ENCODE measurements at regions not wholly inside any gene's neighbourhood (a gene's known extent, or its start where the extent isn't known, plus 50 kb on each side); places are given as distances from the start of the nearest gene placed in this dataset.

DNA sequence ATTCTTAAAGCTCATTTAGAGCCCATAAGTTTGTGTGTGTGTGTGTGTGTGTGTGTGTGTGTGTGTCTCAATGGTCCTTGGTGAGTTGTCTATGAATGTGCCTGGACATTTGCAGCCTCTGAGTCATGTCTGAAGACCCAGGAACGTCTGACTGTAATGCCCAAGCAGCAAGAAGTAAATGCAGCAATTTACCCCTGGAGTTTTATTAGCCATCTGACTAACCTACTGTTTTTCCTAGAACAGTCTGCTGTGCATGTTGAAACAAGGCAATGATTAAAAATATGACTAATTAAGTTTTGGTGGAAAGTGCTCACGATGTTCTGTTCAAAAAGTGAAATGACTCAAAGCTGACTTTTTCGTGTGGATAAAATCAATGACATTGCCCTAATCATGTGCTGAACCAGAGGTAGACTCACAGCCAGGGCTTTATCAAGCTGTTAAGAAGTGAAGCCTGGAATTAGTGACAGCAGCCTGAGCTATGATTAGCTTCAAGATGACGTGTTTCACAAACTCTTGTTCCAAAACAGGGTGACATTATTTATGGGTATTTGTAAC, 201.6 kb downstream of the CPE start:
- Histone ChIP-seq H3K9ac (ENCODE audit: low read depth in 1 of 2, low read length in 2 of 2) (no peak overlapping the region), H3K9me3 (ENCODE audit: control insufficient read depth in 4 of 4, low read length in 3 of 4) (no peaks in the 10 kb centered on the region), H3K27ac (ENCODE audit: low read depth in 1 of 2, low read length in 2 of 2) (no peak overlapping the region), H3K36me3 (ENCODE audit: control insufficient read depth in 4 of 4, insufficient read depth in 3 of 4, low read depth in 1 of 4, low read length in 3 of 4) (no peaks in the 10 kb centered on the region), H3K27me3 (ENCODE audit: control insufficient read depth in 4 of 4, insufficient read depth in 4 of 4, low read length in 3 of 4) (peaks cover 0 to 2% (median 0%) of the 10 kb centered on the region in 4 donors), H3K4me3 (ENCODE audit: low read depth in 1 of 3, low read length in 3 of 3) (no peak overlapping the region), H3K4me1 (ENCODE audit: control insufficient read depth in 4 of 4, insufficient read depth in 4 of 4, low read length in 3 of 4) (no peaks in the 10 kb centered on the region)
- TF ChIP-seq SP1 (IDR thresholded peaks at IDR 0.05) (no peak), JUND (IDR thresholded peaks at IDR 0.05) (no peak)
- 57% methylated on average over 4 of the region's 4 CpGs for WGBS
- no peak for DNase-seq (ENCODE audit: low spot score)

GRCh38 chr4:165583341-165583740, 204.5 kb downstream of the CPE start:
- H3K27ac ChIP-seq (ENCODE audit: low read depth in 1 of 2, low read length in 2 of 2) = no peak overlapping the region
- TF ChIP-seq REST (IDR thresholded peaks at IDR 0.05) = no peak
- TF ChIP-seq HNF4G (IDR thresholded peaks at IDR 0.05) = no peak
- TF ChIP-seq, protein P1, sequence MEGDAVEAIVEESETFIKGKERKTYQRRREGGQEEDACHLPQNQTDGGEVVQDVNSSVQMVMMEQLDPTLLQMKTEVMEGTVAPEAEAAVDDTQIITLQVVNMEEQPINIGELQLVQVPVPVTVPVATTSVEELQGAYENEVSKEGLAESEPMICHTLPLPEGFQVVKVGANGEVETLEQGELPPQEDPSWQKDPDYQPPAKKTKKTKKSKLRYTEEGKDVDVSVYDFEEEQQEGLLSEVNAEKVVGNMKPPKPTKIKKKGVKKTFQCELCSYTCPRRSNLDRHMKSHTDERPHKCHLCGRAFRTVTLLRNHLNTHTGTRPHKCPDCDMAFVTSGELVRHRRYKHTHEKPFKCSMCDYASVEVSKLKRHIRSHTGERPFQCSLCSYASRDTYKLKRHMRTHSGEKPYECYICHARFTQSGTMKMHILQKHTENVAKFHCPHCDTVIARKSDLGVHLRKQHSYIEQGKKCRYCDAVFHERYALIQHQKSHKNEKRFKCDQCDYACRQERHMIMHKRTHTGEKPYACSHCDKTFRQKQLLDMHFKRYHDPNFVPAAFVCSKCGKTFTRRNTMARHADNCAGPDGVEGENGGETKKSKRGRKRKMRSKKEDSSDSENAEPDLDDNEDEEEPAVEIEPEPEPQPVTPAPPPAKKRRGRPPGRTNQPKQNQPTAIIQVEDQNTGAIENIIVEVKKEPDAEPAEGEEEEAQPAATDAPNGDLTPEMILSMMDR (IDR thresholded peaks at IDR 0.05; ENCODE audit: low read depth, low read length, missing input control) = no peak
- TF ChIP-seq RXRA (IDR thresholded peaks at IDR 0.05) = no peak
- TF ChIP-seq GABPA (IDR thresholded peaks at IDR 0.05 in 1 of 2, conservative IDR thresholded peaks at IDR 0.05 in 1 of 2) = no peak
- TF ChIP-seq FOXA1 (IDR thresholded peaks at IDR 0.05) = no peak
- TF ChIP-seq SP1 (IDR thresholded peaks at IDR 0.05) = no peak
- TF ChIP-seq, protein P2, sequence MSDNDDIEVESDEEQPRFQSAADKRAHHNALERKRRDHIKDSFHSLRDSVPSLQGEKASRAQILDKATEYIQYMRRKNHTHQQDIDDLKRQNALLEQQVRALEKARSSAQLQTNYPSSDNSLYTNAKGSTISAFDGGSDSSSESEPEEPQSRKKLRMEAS (IDR thresholded peaks at IDR 0.05) = no peak
- no peaks in the 10 kb centered on the region for H3K27me3 ChIP-seq (ENCODE audit: control insufficient read depth in 4 of 4, insufficient read depth in 4 of 4, low read length in 3 of 4)
- H3K4me1 ChIP-seq (ENCODE audit: control insufficient read depth in 4 of 4, insufficient read depth in 4 of 4, low read length in 3 of 4) = no peaks in the 10 kb centered on the region
- H3K4me3 ChIP-seq (ENCODE audit: low read depth in 1 of 3, low read length in 3 of 3) = no peak overlapping the region
- H3K36me3 ChIP-seq (ENCODE audit: control insufficient read depth in 4 of 4, insufficient read depth in 3 of 4, low read depth in 1 of 4, low read length in 3 of 4) = no peaks in the 10 kb centered on the region
- no peak for DNase-seq (ENCODE audit: low spot score)
- no peak overlapping the region for H3K9ac ChIP-seq (ENCODE audit: low read depth in 1 of 2, low read length in 2 of 2)
- no peaks in the 10 kb centered on the region for H3K9me3 ChIP-seq (ENCODE audit: control insufficient read depth in 4 of 4, low read length in 3 of 4)
- WGBS = 86% methylated on average over 3 of the region's 3 CpGs

DNA sequence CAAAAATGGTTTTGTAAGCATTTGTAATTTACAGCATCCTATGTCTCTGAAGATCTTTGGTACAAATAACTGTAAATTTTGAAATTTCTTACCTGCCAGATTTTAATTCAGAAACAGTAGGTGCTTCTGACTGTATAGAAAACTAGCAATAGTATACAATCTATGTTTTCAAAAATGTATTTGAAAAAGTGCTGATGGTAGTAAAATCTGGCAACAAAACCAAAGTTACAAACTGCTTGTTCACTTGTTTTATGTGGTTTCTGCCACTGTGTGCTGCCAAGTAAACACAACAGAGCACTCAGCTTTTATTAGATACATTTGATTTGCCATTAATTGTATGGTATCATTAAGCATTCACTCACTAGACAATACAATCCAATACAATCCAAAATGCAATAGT, 206.1 kb downstream of the CPE start:
- no peak overlapping the region for H3K4me3 ChIP-seq (ENCODE audit: low read depth in 1 of 3, low read length in 3 of 3)
- H3K9ac ChIP-seq (ENCODE audit: low read depth in 1 of 2, low read length in 2 of 2) = no peak overlapping the region
- no peak overlapping the region for H3K27ac ChIP-seq (ENCODE audit: low read depth in 1 of 2, low read length in 2 of 2)
- DNase-seq (ENCODE audit: low spot score) = no peak
- no peaks in the 10 kb centered on the region for H3K9me3 ChIP-seq (ENCODE audit: control insufficient read depth in 4 of 4, low read length in 3 of 4)
- H3K4me1 ChIP-seq (ENCODE audit: control insufficient read depth in 4 of 4, insufficient read depth in 4 of 4, low read length in 3 of 4) = no peaks in the 10 kb centered on the region
- H3K36me3 ChIP-seq (ENCODE audit: control insufficient read depth in 4 of 4, insufficient read depth in 3 of 4, low read depth in 1 of 4, low read length in 3 of 4) = no peaks in the 10 kb centered on the region
- H3K27me3 ChIP-seq (ENCODE audit: control insufficient read depth in 4 of 4, insufficient read depth in 4 of 4, low read length in 3 of 4) = no peaks in the 10 kb centered on the region
- TF ChIP-seq EGR1 (IDR thresholded peaks at IDR 0.05; ENCODE audit: low read depth in 2 of 2) (no peak), GABPA (IDR thresholded peaks at IDR 0.05 in 1 of 2, conservative IDR thresholded peaks at IDR 0.05 in 1 of 2) (no peak), SP1 (IDR thresholded peaks at IDR 0.05) (no peak), NR2F2 (IDR thresholded peaks at IDR 0.05) (no peak), TAF1 (conservative IDR thresholded peaks at IDR 0.05) (no peak), HNF4A (conservative IDR thresholded peaks at IDR 0.05) (no peak), RXRA (IDR thresholded peaks at IDR 0.05) (no peak), FOXA1 (IDR thresholded peaks at IDR 0.05) (no peak), HNF4G (IDR thresholded peaks at IDR 0.05) (no peak), JUND (IDR thresholded peaks at IDR 0.05) (no peak), RAD21 (IDR thresholded peaks at IDR 0.05) (no peak), YY1 (IDR thresholded peaks at IDR 0.05) (no peak), FOXA2 (IDR thresholded peaks at IDR 0.05) (no peak)
- TF ChIP-seq, protein P3, sequence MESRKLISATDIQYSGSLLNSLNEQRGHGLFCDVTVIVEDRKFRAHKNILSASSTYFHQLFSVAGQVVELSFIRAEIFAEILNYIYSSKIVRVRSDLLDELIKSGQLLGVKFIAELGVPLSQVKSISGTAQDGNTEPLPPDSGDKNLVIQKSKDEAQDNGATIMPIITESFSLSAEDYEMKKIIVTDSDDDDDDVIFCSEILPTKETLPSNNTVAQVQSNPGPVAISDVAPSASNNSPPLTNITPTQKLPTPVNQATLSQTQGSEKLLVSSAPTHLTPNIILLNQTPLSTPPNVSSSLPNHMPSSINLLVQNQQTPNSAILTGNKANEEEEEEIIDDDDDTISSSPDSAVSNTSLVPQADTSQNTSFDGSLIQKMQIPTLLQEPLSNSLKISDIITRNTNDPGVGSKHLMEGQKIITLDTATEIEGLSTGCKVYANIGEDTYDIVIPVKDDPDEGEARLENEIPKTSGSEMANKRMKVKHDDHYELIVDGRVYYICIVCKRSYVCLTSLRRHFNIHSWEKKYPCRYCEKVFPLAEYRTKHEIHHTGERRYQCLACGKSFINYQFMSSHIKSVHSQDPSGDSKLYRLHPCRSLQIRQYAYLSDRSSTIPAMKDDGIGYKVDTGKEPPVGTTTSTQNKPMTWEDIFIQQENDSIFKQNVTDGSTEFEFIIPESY (IDR thresholded peaks at IDR 0.05) = no peak
- TF ChIP-seq, protein P1 (IDR thresholded peaks at IDR 0.05; ENCODE audit: low read depth, low read length, missing input control) = no peak
- TF ChIP-seq, protein P2 (IDR thresholded peaks at IDR 0.05) = no peak
